ENCODE measurements at regions not wholly inside any gene's neighbourhood (a gene's known extent, or its start where the extent isn't known, plus 50 kb on each side); places are given as distances from the start of the nearest gene placed in this dataset.

GRCh38 chrX:82125103-82125502 lies 923.2 kb downstream of the SH3BGRL start:
- TF ChIP-seq CTCF (IDR thresholded peaks at IDR 0.05; ENCODE audit: low read depth, low read length) (no peak), MAX (IDR thresholded peaks at IDR 0.05; ENCODE audit: low read depth, low read length) (no peak), POLR2A (IDR thresholded peaks at IDR 0.05; ENCODE audit: extremely low read depth, insufficient read length) (no peak), MYC (IDR thresholded peaks at IDR 0.05; ENCODE audit: low read depth, low read length) (no peak)
